ENCODE measurements at regions not wholly inside any gene's neighbourhood (a gene's known extent, or its start where the extent isn't known, plus 50 kb on each side); places are given as distances from the start of the nearest gene placed in this dataset.

DNA sequence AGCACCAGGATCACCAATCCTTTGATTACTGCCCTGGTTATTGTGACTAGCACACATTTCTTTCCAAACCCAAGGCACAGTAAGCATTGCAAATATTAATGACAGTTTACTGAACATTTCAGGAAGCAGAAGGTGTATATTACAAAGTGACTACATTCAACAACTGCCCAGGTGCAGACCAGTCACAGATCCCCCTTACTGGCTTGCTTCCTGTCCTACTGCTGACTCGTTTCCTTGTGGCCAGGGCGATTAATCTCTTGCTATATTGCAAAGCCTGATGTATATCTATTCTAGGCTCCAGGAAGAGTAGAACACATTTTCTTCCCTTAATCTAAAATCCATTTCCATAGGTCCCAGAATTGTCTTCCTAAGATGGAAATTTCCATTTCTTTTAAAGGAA is 77.2 kb upstream of the EPHA7 start:
- Mint-ChIP-seq H3K36me3 (ENCODE audit: low read depth) (no peaks in the 10 kb centered on the region), H3K4me3 (no peak overlapping the region), H3K9me3 (no peaks in the 10 kb centered on the region), H3K4me1 (no peaks in the 10 kb centered on the region), H3K27me3 (ENCODE audit: low read depth, poor library complexity) (no peaks in the 10 kb centered on the region), H3K27ac (no peak overlapping the region)
- no peak for DNase-seq
- TF ChIP-seq, protein P1, sequence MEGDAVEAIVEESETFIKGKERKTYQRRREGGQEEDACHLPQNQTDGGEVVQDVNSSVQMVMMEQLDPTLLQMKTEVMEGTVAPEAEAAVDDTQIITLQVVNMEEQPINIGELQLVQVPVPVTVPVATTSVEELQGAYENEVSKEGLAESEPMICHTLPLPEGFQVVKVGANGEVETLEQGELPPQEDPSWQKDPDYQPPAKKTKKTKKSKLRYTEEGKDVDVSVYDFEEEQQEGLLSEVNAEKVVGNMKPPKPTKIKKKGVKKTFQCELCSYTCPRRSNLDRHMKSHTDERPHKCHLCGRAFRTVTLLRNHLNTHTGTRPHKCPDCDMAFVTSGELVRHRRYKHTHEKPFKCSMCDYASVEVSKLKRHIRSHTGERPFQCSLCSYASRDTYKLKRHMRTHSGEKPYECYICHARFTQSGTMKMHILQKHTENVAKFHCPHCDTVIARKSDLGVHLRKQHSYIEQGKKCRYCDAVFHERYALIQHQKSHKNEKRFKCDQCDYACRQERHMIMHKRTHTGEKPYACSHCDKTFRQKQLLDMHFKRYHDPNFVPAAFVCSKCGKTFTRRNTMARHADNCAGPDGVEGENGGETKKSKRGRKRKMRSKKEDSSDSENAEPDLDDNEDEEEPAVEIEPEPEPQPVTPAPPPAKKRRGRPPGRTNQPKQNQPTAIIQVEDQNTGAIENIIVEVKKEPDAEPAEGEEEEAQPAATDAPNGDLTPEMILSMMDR (IDR thresholded peaks at IDR 0.05): no peak

DNA sequence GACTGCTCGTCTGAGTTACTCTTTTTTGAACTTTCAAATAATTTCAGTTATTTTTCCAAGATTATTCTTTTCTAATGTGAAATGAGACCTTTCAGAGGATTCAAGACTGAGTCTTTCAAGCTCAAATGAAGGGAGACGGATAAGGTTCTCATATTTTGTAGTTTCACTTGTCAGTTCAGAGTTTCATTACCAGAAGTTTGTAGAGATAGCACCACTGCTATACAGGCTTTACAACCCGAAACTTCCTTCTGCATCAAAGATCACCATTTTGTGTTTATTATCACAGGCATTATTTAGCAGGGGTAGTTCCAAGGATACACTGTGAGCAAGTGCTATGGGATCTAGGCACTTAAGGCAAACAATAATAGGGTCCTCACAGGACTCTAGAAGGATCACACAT is 74.7 kb upstream of the EPHA7 start:
- no peaks in the 10 kb centered on the region for H3K9me3 Mint-ChIP-seq
- no peaks in the 10 kb centered on the region for H3K4me1 Mint-ChIP-seq
- no peak overlapping the region for H3K27ac Mint-ChIP-seq
- H3K27me3 Mint-ChIP-seq (ENCODE audit: low read depth, poor library complexity): no peaks in the 10 kb centered on the region
- no peaks in the 10 kb centered on the region for H3K36me3 Mint-ChIP-seq (ENCODE audit: low read depth)
- TF ChIP-seq, protein P1 (IDR thresholded peaks at IDR 0.05): no peak
- no peak for DNase-seq
- H3K4me3 Mint-ChIP-seq: no peak overlapping the region

DNA sequence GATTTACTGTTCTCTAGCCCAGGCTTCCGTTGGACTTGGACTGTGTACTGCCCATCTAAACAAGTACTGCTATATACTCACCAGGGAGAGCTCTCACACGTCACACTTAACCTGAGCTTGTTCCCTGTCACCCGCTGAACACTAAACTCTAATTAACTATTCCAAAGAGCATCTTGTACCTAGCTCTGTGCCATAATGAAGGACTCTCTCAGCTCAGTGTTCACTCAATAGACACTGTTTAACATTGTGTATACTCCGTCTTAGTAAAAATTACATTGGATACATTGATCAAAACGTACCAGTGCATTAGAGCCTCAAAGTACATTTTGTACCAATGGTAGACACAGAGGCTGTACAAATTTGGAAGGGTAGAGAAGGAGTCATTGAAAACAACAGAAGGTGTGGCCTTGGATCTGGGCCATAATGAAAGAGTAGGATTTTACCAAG is 55.4 kb upstream of the EPHA7 start:
- no peak overlapping the region for H3K27ac Mint-ChIP-seq
- no peaks in the 10 kb centered on the region for H3K36me3 Mint-ChIP-seq (ENCODE audit: low read depth)
- H3K4me1 Mint-ChIP-seq: no peaks in the 10 kb centered on the region
- no peak overlapping the region for H3K4me3 Mint-ChIP-seq
- no peaks in the 10 kb centered on the region for H3K9me3 Mint-ChIP-seq
- TF ChIP-seq, protein P1 (IDR thresholded peaks at IDR 0.05): no peak
- no peaks in the 10 kb centered on the region for H3K27me3 Mint-ChIP-seq (ENCODE audit: low read depth, poor library complexity)
- DNase-seq: no peak

DNA sequence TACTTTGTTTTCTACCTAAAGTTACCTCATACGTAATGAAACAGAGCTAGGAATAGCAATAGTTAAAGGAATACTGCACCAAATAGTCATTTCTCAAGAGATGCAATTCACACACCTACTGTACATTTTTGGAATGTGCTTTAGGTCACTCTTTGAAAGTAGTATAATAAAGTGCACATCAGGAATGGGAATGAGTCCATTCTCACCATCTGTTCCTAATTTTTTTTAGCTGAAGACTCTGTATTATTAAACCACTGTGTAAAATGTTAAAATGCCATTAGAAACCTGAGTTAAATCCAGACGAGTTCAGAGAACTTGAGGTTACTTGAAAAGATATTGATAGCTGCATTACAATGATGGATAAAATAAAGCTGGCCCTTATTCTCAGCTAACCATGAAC is 51.9 kb upstream of the EPHA7 start:
- Mint-ChIP-seq H3K4me1 (peaks cover 7% of the 10 kb centered on the region), H3K4me3 (no peak overlapping the region), H3K27ac (no peak overlapping the region), H3K9me3 (no peaks in the 10 kb centered on the region), H3K27me3 (ENCODE audit: low read depth, poor library complexity) (no peaks in the 10 kb centered on the region), H3K36me3 (ENCODE audit: low read depth) (no peaks in the 10 kb centered on the region)
- TF ChIP-seq, protein P1 (IDR thresholded peaks at IDR 0.05): no peak
- no peak for DNase-seq
